ENCODE measurements at regions not wholly inside any gene's neighbourhood (a gene's known extent, or its start where the extent isn't known, plus 50 kb on each side); places are given as distances from the start of the nearest gene placed in this dataset.

GRCh38 chr4:38529189-38530115 lies 134.5 kb upstream of the KLF3 start:
- CTCF ChIA-PET = interaction anchor here (1.0 kb wide), 2 partner anchors 14 to 350 kb away, joined by 3 read pairs; no protein-coding TSS in a partner anchor
- Mint-ChIP-seq H3K4me1 (ENCODE audit: low read depth) (peaks cover 51% of the 10 kb centered on the region), H3K4me3 (peak overlapping the region; percentile 72), H3K27ac (peak overlapping the region; percentile 78), H3K9me3 (no peaks in the 10 kb centered on the region), H3K36me3 (ENCODE audit: low read depth) (no peaks in the 10 kb centered on the region), H3K27me3 (no peaks in the 10 kb centered on the region)
- POLR2A ChIA-PET = interaction anchor here (0.6 to 2.7 kb wide), 10 partner anchors 10 to 307 kb away, joined by 3 to 20 read pairs (median 3); no protein-coding TSS in a partner anchor
- Histone ChIP-seq H3K27me3 (ENCODE audit: control insufficient read depth in 1 of 2, insufficient read depth in 2 of 2, low read length in 2 of 2) (no peaks in the 10 kb centered on the region), H3K9me3 (ENCODE audit: control insufficient read depth in 1 of 2, insufficient read depth in 1 of 2, low read length in 2 of 2) (no peaks in the 10 kb centered on the region), H3K4me3 (ENCODE audit: low read length) (no peak overlapping the region), H3K4me1 (ENCODE audit: insufficient read depth, low read length) (peaks cover 32% of the 10 kb centered on the region), H3K36me3 (ENCODE audit: insufficient read depth, low read length) (no peaks in the 10 kb centered on the region), H3K27ac (ENCODE audit: low read depth in 1 of 2, low read length in 2 of 2) (peak overlapping the region in 1 of 2 donors; percentile 75)
- DNase-seq = peak in 13 of 14 experiments; percentile 12 to 80 (median 39)
- intact Hi-C loops (cut with DNase I, micrococcal nuclease) = loop anchor here in 1 of 2 experiments (1.0 kb wide), 1 partner anchor 29 kb away; no protein-coding TSS in a partner anchor
- peak; percentile 88 for ATAC-seq (ENCODE audit: poor library complexity)
- TF ChIP-seq CTCF (IDR thresholded peaks at IDR 0.05) = no peak

- Histone ChIP-seq H3K36me3 (ENCODE audit: insufficient read depth, low read length) (no peaks in the 10 kb centered on the region), H3K9me3 (ENCODE audit: control insufficient read depth in 1 of 2, insufficient read depth in 1 of 2, low read length in 2 of 2) (no peaks in the 10 kb centered on the region), H3K4me1 (ENCODE audit: insufficient read depth, low read length) (peaks cover 26% of the 10 kb centered on the region), H3K27me3 (ENCODE audit: control insufficient read depth in 1 of 2, insufficient read depth in 2 of 2, low read length in 2 of 2) (no peaks in the 10 kb centered on the region), H3K27ac (ENCODE audit: low read depth in 1 of 2, low read length in 2 of 2) (no peak overlapping the region), H3K4me3 (ENCODE audit: low read length) (no peak overlapping the region)
- POLR2A ChIA-PET = no interaction called here
- no peaks in the 10 kb centered on the region for H3K27me3 Mint-ChIP-seq
- DNase-seq (no peak), ATAC-seq (ENCODE audit: poor library complexity) (no peak)
- intact Hi-C loops (cut with DNase I, micrococcal nuclease) = no loop called here
- peaks cover 44% of the 10 kb centered on the region for H3K4me1 Mint-ChIP-seq (ENCODE audit: low read depth)
- no peak overlapping the region for H3K4me3 Mint-ChIP-seq
- H3K27ac Mint-ChIP-seq = peak overlapping the region; percentile 78
- CTCF ChIA-PET = interaction anchor here (1.2 kb wide), 1 partner anchor 211 kb away, joined by 3 read pairs; no protein-coding TSS in a partner anchor
- H3K36me3 Mint-ChIP-seq (ENCODE audit: low read depth) = no peaks in the 10 kb centered on the region
- H3K9me3 Mint-ChIP-seq = no peaks in the 10 kb centered on the region
- TF ChIP-seq CTCF (IDR thresholded peaks at IDR 0.05) = no peak
Observed at GRCh38 chr4:38530486-38530885, 133.5 kb upstream of the KLF3 start.

- CTCF ChIA-PET = interaction anchor here (1.2 kb wide), 1 partner anchor 212 kb away, joined by 3 read pairs; no protein-coding TSS in a partner anchor
- H3K4me1 ChIP-seq (ENCODE audit: insufficient read depth, low read length) = peaks cover 26% of the 10 kb centered on the region
- H3K36me3 ChIP-seq (ENCODE audit: insufficient read depth, low read length) = no peaks in the 10 kb centered on the region
- peak overlapping the region; percentile 78 for H3K27ac Mint-ChIP-seq
- intact Hi-C loops (cut with DNase I, micrococcal nuclease) = no loop called here
- no peak overlapping the region for H3K27ac ChIP-seq (ENCODE audit: low read depth in 1 of 2, low read length in 2 of 2)
- no peaks in the 10 kb centered on the region for H3K9me3 ChIP-seq (ENCODE audit: control insufficient read depth in 1 of 2, insufficient read depth in 1 of 2, low read length in 2 of 2)
- POLR2A ChIA-PET = no interaction called here
- no peak for TF ChIP-seq CTCF (IDR thresholded peaks at IDR 0.05)
- peaks cover 39% of the 10 kb centered on the region for H3K4me1 Mint-ChIP-seq (ENCODE audit: low read depth)
- DNase-seq (no peak), ATAC-seq (ENCODE audit: poor library complexity) (no peak)
- no peak overlapping the region for H3K4me3 Mint-ChIP-seq
- H3K36me3 Mint-ChIP-seq (ENCODE audit: low read depth) = no peaks in the 10 kb centered on the region
- no peaks in the 10 kb centered on the region for H3K9me3 Mint-ChIP-seq
- no peak overlapping the region for H3K4me3 ChIP-seq (ENCODE audit: low read length)
- no peaks in the 10 kb centered on the region for H3K27me3 ChIP-seq (ENCODE audit: control insufficient read depth in 1 of 2, insufficient read depth in 2 of 2, low read length in 2 of 2)
- no peaks in the 10 kb centered on the region for H3K27me3 Mint-ChIP-seq
Observed at GRCh38 chr4:38531141-38531727, 132.8 kb upstream of the KLF3 start.
